LNCAP (cell line): ENCODE measurements at regions not wholly inside any gene's neighbourhood (a gene's known extent, or its start where the extent isn't known, plus 50 kb on each side); places are given as distances from the start of the nearest gene placed in this dataset.

ENCODE experiments used
- TF ChIP-seq, protein P1 (sequence below): fragments of 450-650 bp; IDR thresholded peaks from 2 replicates; pipeline ENCODE4 v1.5.1; 2017; ENCODE audit warnings: mild to moderate bottlenecking

DNA sequence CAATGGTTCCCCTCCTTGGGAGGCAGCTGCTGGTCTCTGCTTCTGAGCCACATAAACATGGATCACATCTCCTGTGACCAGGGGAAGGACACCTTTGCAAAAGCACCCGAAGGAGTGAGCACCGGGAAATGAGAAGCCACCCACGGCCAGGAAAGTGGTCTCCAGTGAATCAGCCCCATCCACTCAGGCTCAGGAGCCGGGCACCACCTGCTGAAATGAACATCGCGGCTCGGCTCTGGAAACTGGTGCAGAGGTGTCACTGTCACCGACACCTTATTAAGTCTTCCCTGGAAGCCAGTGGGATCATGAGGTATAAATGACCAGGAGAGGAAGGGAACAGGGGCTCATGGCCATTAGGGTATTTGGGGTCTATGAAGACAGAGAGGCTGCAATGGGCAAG lies 207.2 kb upstream of the C1orf174 start:
- TF ChIP-seq, protein P1, sequence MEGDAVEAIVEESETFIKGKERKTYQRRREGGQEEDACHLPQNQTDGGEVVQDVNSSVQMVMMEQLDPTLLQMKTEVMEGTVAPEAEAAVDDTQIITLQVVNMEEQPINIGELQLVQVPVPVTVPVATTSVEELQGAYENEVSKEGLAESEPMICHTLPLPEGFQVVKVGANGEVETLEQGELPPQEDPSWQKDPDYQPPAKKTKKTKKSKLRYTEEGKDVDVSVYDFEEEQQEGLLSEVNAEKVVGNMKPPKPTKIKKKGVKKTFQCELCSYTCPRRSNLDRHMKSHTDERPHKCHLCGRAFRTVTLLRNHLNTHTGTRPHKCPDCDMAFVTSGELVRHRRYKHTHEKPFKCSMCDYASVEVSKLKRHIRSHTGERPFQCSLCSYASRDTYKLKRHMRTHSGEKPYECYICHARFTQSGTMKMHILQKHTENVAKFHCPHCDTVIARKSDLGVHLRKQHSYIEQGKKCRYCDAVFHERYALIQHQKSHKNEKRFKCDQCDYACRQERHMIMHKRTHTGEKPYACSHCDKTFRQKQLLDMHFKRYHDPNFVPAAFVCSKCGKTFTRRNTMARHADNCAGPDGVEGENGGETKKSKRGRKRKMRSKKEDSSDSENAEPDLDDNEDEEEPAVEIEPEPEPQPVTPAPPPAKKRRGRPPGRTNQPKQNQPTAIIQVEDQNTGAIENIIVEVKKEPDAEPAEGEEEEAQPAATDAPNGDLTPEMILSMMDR = no peak

DNA sequence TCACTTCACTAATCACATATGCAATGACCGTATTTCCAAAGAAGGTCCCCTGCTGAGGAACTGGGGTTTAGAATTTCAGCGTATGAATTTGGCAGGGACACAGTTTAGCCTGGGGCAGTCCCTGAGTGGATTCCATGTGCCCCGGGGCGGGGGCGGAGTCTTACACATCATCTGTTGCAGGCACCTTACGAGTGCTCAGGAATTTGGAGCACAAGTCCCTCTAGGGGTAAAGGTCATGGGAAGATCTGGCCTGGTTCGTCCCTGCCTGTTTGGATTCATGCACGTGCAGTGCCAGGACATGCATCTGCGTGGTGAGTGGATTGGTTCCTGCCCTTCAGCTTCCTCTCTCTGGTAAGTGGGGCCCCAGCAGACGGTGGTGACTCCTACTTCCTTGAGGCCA lies 208.3 kb upstream of the C1orf174 start:
- TF ChIP-seq, protein P1 = no peak

DNA sequence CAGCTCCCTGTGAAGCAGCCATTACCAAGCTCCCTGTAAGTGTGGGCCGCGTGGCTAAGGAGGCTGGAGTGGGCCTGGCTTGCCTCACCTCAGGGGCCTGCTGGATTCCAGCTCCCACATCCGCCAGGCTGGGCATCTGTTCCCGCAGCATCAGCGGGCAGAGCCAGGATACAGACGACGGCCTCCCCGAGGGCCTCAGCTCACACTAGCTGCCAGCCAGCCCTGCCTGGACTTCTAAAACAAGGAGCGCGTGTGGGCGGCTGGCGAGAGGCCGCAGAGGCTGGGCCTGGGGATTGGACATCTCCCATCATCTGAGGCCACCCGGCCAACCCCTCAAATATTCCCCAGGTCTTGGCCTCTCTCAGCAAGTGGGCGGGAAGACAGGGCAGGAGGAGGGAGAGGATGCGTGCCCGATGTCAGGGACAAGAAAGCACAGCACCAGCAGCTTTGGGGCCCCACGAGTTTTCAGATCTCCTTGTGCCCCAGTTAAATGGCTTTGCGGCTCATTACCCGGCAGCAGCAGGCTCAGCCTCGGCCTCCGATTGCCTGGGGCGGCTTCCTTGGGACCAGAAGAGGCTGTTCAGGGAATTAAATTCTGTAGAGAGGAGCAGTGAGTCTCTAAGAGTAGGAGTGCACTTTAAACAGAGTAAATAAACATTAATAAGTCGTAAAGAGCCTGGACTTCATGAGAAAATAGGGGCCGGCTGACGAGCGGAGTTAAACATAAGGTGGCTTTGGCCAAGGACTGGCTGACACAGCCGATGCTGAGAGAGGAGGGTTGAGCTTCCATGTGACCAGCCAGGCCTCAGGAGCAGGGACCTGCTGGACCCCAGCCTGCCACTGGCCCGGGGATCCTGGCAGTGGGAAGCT lies 208.9 kb upstream of the C1orf174 start:
- TF ChIP-seq, protein P1 = no peak

DNA sequence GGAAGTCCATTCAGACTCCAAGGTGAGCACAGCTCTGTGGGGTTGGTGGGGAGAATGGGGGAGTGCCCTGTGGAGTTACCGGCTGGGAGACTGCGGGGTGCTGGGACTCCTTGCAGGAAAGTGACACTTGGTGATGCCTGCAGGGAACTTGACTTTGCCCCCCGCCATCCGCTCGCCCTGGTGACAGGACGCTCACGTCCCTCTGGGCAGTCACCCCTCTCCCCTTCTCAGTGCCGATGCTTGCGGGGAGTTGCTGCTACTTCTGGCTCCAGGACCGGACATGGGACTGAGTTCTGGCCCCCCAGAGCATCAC lies 209.5 kb upstream of the C1orf174 start:
- TF ChIP-seq, protein P1 = no peak

DNA sequence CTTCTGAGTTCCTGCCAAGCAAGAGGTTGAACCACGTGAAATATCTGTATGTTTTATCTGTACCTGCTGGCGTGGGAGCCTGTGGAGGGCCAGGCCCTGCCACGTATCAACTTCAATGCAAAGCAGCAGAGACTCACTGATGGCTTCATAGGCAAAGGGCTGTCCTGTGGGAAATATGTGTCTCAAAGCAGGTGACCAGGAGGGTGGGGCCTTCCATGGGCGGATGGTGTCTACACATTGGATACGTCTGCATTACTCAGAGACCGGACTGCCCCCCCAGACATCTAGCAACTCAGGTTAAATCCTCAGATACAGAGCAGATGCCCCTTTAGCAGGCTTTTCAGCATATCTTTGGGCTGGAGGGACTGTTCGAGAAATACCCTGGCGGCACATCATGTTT lies 210.8 kb upstream of the C1orf174 start:
- TF ChIP-seq, protein P1 = no peak

DNA sequence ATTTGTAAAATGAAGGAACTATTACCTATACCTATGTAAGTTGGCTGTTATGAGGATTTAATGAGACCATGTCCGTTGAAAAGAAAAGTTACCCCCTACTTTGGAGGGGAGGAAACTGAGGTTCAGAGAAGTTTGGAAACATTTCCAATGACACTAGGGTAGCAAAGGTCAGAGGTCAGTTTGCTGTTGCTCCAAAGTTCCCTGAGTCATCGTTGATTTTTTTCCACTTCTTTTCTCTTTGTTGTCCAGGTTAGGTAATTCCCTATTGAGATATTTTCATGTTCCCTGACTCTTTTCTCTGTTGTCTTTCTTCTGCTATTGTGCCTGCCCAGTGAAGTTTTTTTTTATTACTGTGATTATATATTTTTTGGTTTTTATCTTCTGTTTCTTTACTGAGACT lies 213.8 kb upstream of the C1orf174 start:
- TF ChIP-seq, protein P1 = no peak

DNA sequence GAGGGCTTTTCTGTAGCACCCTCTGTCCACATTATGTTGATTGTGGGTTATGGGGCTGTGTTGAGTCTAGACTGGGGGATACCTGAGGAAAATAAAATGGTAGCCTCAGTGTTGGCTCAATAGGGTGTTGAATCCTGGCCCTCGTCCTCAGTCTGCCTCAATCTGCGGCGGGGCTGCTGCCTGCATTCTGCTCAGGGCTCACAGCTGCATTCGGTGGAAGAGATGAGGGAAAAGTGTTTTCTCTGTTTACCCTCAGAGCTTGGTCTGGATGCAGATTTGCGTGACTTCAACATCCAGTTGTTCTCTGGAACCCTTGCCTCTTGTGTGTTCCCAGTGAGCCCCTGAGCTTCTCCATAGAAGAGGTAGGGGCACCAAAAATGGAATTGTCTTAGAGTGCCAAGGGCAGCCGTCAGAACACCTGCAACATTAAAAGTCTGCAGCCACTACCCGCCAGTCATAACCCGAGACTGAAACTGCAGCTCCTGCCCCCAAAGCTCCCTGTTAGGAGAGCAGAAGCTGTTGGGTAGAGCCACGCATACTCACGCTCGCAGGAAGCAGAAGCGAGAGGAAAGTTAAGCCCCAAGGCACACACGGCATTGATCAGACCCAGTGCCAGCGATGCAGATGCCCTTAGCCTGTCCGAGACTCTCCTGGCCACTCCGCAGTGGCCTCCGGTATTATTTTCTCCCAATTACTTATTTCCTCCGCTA lies 215.3 kb upstream of the C1orf174 start:
- TF ChIP-seq, protein P1 = no peak
